NCI-H187 (cell line): ENCODE measurements at regions not wholly inside any gene's neighbourhood (a gene's known extent, or its start where the extent isn't known, plus 50 kb on each side); places are given as distances from the start of the nearest gene placed in this dataset.

ENCODE experiments used
- DNase-seq, 2 experiments: peaks; one replicate each; lab custom pipeline; 2025; lab: John Stamatoyannopoulos, UW

DNA sequence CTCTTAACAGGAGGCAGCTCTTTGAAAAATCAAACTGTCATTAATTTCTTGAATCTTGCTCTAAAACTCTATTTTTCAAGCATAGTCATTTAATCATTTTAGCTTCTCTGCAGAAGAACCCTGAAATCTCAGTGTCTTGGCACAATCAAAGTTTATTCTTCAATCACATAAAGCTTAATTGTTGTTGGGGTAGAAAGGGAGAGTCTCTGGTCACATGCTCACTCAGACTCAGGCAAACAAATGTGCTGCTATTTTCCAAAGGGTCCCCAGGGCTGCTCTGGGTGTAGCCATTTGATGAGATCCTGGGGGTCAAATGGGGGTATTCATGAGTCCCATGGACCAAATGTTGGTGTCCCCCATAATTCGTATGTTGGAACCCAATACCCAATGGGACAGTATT, 114.8 kb downstream of the MSX2 start:
- no peak for DNase-seq

DNA sequence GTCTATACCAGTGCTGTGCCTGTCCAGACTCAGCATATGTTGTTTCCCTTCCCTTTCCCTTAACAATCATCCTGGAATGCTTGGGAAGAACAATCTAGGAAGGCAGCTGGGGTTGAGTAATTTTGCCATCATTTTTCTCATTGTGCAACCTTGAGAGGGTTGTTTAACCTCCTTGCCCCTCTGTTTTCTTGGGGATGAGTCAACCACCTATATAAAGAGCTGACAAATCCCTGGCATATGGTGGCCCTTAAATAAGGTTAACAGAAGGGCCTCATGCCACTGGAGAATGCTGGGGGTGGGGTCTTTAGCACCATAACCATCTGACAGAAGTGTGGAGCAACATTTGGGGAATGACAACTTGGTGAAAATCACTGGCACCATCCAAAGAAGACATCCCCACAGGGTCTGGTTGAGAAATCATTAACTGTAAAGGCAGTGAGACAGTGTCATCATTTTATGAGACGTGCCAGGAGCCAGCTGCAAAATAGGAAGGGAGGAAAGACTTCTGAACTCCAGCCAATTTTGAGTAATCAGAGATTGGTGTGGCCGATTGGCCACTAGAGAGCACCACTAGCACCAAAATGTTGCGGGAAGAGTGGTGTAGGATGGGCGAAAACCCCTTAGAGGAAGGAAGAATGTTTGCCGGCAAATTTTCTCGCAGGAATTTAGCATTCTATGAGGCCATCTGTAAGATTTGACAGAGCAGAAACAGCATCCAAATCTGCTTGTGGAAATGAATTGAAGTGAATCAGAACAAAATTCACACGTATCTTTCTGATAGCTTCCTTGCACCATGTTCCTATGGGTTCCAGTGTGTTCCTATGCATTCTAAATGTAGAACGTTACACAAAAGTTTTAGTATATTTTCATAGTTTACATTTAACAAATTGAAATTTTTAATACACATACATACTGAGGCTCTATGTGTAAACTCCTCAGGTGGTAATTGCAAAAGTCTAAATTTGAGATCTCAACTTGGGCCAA, 113.8 kb downstream of the MSX2 start:
- no peak for DNase-seq

DNA sequence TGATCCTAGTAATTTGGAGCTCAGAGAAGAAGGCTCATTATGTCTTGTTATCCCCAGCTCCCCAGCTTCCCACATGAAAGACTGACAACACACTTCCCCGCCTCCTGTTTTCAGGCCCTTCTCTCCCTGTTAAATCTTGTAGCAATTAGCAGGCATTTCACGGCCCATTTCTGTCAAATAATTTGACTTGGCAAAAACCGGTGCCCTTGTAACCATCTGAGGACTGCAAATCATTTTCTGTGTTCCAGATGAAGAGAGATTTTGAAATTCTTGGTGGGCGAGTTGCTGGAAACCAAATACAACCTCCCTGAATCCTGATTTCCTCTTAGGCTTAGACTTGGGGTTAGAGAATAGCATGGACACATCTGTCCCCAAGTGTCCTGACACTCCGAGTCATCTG, 109.7 kb downstream of the MSX2 start:
- DNase-seq, result no peak

DNA sequence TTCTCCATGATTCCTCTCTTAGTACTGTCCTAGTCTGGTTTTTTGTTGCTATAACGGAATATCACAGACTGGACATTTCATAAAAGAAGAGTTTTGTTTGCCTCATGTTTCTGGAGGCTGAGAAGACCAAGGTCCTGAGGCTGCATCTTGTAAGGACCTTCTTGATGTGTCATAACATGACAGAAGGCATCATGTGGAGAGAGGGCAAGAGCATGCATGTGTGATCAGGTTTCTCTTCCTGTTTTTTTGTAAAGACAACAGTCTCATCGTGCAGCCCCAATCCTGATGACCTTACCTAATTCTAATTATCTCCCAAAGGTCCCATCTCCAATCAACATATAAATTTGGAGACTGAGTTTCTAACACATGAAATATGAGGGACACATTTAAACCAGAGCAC, 108.4 kb downstream of the MSX2 start:
- DNase-seq, result no peak

DNA sequence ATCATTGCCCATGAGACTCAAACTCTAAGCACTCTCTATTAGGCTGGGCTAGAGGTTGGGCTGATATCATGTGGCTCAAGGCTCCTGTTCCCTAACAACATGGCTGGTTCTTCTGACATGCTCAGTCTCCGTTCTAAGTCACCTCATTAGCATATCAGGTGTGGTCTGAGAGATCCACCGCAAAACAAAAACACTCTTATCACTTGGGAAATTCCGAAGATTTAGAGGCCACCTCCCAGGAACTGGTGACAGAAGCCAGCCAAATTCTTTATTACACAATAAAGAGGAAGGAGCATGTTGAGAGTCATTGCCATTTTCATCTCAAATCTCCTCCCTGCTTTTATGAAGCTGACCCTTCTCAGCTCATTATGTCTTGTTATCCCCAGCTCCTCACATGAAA, 107.6 kb downstream of the MSX2 start:
- no peak for DNase-seq

DNA sequence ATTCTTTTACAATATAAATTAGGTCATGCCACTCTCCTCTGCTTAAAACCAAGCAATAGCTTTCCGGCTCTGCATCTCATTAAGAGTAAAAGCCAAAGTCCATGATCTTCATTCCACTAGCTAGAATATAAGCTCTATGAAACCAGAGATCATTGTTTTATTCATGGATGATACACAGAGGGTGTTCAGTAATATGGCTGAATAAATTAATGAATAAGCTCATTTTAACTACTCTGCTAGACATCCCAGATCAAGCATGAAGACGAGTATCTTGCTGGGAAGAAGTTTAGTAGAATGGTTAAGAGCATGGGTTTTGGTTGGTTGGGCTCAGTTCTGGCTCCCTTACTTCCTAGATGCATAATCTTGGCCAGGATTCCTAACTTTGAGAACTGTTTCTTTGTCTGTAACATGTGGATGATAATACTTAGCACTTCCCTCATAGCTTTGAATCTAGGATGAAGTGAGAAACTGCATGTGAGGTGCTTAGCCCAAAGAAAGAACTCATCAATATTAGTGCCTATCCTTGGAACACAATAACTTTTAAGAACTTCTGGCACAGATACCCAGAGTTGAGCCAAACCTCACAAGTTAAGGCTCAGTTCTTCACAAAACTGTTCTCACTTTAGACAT, 106.8 kb downstream of the MSX2 start:
- no peak for DNase-seq

DNA sequence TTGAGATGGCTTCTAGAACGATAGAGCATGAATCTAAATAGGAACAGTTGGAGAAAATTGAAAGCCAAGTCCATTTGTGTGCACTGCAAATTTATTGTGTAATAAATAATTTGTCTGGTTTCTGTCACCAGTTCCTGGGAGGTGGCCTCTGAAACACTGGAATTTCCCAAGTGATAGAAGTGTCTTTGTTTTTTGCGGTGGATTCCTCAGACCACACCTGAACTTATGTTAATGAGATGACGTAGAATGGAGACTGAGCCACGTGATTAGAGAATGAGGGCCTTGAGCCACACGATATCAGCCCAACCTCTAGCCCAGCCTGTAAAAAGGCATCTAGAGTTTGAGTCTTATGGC, 105.1 kb downstream of the MSX2 start:
- DNase-seq, result no peak

DNA sequence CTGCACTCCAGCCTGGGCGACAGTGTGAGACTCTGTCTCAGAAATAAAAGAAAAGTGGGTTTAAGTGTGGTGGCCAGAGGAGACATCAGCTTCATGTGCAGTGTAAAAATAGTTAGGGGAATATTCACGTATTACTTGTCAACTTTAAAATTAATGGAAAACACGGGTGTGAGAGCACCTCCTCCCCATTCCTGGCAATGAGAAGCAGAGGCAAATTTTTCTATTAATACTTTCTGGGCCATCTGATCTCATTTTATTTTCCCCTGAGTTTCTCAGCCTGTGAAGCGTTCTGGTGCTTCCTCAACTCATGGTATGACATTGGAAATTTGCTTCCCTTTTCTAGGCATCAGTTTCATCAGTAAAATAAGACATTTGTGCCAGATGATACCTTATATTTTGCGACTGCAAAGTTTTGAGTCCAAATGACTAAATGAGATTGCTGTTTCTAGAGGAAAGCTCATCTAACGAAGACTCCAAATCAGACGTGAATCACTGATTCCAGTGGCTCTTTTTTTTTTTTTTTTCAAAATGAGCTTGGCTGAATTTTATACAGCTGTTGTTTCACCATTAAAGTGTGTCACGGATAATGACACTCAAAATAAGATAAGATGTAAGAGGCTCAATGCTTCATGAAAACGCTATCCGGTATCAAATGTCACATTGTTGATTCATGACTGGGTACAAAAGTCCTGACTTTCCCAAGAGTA, 104.6 kb downstream of the MSX2 start:
- DNase-seq, result no peak

DNA sequence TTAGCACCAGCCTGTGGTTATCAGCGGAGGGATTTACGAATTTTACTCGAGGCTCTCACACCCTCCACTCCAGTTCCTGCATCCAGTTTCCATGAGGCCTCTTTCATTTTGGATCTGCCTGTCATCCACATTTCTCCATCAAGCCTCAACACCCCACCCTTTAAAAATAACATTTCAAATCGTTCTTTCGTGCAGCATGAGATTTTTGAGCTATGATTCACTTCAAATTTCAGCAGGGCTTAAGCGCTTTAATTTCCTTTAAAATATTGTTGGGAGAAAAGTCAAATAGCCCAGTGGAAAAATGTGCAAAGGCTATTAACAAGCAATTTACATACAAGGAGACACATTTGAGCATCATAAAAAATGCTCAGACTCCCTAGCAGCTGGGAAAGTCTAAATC, 103.2 kb downstream of the MSX2 start:
- no peak for DNase-seq

DNA sequence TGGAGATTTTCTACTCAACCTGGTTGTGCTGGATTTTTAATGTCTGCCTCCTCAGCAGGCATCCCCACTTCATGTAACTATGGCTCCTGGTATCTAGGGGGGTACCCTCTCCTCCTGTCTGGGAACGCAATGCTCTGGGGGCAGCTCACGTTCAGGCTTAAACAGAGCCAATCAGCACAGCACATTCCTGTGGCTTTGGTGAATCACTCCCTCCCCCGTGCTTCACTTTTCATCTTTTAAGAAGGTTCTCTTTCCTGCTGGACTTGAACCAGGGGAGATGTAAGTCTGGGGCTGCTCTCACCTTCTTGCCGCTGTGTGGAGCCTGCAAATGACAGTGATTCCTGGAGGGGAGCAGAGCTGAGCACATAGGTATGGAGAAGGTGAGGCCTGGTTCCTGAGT, 101.2 kb downstream of the MSX2 start:
- DNase-seq, result no peak

DNA sequence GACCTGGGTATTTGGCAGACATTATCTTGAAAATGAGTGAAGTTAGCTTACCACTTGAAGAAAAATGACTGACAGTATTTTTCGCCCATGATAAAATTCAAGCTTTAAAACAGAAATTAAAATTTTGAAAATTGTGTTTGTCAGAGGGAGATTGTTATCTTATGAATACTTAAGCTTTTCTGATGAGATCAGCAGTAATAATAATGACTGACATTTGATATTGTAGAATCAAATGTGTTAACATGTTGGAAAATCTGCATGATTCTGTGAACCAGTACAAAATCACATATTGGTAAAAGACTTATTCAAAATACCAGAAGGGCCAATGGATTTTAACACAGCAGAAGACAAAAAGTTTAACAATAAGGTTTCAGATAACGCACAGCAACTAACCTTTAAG, 94.0 kb downstream of the MSX2 start:
- no peak for DNase-seq

DNA sequence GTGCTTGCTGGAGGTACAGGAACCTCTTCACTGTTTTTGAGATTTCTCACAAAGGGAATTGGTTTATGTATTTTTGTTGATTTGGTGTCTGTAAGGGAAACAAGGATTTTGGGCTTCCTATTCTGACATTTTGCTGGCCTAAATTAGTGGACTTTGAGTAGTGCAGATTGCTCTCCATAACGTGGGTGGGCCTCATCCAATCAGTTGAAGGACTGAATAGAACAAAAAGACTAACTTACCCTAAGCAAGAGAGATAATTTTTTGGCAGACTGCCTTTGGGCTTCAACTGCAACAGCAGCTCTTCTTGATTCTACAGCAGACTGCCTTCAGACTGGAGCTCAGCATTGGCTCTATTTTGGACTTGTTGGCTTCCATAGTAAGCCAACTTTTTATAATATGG, 93.2 kb downstream of the MSX2 start:
- DNase-seq, result no peak

DNA sequence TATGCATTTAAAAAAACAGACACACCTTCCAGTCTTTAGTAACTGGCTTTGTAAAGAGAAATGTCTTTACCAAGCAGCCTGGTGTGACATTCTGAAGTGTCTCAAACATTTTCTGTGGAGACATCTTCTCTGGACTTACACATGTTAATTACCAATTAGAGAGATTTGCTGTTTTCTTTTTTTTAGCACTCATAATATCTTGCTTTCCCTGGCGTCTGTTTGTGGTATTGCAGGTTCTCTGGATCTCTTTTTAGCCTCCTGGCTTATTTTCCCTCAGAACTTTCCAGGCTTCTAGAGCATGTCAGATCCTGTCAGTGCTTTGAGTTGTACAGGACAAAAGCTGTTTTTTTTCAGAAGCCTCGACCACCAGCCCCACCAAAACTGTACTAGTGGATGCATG, 92.5 kb downstream of the MSX2 start:
- DNase-seq, result no peak

DNA sequence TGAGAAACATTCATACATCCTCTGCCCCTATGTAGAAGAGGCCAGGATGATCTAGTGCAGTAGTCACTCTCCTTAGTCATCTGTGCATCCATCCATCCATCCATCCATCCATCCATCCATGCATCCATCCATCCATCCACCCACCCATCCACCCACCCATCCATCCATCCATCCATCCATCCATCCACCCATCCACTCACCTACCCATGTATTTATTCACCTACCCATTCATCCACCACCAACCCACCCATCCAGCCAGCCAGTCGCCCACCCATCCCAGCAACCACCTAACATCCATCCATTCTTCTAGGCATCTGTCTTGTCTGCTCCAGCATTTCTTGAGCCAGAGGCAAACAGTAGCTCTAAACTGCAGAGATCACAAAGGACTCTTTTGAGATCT, 87.1 kb downstream of the MSX2 start:
- DNase-seq, result no peak

DNA sequence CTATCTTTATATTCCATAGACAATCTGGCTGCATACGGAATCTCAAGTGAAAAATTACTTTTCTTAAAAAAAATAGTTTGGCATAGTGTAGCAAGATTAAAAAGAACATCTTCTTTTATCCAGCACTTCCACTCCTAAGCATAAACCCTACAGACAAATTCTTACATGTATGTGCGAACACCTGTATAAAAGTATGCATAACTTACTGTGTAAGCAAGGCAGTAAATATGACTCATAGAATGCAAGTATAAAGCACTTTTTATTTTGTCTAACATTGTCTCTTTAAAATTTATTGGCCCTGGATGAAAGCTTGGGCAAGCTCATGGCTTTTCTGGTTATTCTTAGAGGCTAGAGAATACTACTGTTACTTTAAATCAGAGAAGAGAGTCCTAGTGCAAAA, 86.4 kb downstream of the MSX2 start:
- DNase-seq, result no peak

DNA sequence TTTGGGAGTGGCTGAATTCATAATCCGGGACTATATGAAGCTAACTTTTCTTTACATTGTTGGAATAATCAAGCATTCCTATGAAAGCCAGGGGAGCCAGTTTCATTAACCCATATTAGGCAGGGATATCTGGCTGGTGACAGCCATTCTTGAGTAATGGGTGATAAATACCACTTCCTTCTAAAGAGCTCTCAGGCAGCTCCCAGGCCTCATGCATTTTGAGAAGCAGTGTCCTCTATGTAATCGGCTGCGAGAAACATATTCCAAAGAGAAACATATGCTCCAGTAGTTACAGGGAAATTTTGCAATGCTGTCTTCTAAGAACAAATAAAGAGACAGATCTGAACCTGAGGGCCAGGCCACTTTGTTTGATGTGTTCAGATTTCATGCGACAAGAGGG, 83.1 kb downstream of the MSX2 start:
- no peak for DNase-seq

DNA sequence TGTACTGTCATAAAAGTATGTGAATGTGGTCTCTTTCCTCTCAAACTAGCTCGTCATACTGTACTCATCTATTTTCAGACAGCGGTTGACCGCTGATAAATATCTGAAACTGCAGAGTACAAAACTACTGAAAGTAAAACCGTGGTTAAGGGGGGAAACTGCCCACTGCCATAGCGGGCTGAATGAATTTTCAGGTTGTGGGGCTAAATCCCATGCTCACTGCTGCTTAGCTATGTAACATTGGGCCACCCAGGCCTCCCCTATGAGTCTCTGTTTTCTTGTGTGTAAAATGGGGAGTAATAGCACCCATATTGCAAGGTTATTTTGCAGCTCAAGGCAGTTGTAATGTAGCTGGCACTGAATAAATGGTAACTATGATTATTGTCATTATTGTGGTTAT, 82.3 kb downstream of the MSX2 start:
- no peak for DNase-seq

DNA sequence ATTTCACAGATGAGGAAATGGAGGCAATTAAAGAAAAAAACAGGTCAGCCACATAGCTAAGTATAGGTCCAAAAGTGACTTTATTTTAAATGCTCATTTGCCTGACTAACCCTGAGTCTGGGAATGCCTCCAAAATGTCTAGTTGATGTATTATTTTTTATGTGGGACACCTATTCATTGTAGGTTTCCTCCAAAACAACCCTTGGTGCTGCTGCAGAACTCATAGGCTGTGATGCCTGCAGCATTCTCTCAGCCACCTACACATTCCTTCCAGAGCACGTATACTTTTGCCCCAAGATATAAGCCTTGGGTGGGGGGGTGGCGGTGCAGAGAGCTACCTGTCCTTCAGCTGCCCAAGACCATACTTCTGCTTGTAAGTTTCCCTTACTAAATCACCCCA, 77.4 kb downstream of the MSX2 start:
- no peak for DNase-seq

DNA sequence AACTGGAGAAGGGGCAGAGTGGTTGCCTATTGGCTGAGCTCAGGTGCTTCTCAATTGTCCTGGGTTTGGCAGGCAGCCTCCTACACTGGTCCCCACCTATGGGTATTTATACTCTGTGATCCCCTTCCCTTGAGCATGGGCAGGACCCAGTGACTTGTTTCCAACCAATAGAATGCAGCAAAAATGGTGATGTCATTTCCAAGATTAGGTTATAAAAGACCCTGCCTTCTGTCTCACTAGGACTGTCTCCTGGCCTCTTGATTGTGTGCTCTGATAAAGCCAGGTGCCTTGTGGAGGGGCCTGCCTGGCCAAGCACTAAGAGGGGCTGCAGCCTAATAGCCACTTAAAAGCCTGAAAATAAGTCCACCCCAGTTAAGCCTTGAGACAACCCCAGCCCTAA, 76.1 kb downstream of the MSX2 start:
- no peak for DNase-seq

DNA sequence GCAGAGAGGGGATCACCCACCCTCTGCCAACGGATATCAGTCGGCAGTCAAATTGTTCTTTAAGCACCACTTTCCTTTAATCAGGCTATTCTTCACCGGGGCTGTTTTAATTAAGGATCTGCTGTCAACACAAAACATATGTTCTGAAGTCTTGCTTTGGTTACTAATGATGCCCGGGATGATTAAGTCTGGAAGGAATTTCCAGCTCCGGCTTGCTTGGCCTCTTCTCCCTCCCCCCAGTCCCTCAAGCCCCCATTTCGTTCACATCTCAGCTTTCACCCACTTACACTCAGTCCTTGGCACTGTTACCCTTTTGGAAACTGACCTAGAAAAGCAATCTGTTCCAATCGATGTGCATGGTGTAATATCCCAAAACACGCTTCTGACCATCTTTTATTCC, 74.7 kb downstream of the MSX2 start:
- DNase-seq, result no peak

DNA sequence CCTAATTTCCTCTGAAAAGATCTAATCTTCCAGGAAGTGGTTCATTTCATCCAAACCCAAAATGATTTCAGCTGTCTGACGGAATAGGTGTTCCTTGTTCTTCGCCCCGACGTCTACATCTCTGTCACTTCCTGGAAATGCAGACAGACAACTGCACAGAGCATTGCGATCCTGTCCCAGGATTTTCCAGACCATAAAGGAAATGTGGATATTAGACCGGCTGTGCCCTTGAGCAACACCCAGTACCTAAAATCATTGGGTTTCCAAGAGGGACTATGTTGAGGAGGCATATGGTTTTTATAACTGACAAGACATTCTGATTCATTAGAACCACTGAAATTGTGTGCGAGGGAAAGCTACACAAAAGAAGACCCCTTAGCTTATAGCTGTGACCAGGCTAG, 74.2 kb downstream of the MSX2 start:
- DNase-seq, result no peak

DNA sequence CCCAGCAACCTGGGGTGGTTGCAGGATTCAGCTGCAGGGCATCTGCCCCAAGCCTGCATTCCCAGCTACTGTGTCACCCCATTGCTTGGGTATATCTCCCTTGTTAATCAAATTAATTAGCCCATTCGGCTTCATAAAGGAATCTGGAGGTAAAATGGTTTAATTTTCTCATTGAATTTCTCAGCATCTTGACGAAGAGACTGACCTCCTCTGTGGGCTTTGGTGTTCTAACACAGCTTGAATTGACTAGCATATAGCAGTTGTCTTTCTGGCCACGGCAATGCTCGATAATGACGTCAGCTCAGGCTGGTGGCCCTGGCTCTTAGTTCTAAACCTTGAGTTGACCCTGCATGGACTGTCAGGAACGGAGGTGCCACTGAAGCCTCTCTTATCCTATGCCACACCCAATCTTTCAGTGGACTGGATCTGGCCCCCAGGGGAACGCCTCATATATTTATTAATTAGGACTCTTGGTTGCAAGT, 72.4 kb downstream of the MSX2 start:
- DNase-seq, result no peak
